ENCODE measurements at regions not wholly inside any gene's neighbourhood (a gene's known extent, or its start where the extent isn't known, plus 50 kb on each side); places are given as distances from the start of the nearest gene placed in this dataset.

GRCh38 chr14:64645220-64645892, 58.9 kb upstream of the PLEKHG3 start:
- TF ChIP-seq EZH2 (IDR thresholded peaks at IDR 0.05; ENCODE audit: borderline replicate concordance, low read depth, low read length, severe bottlenecking) (no peak), POLR2A (IDR thresholded peaks at IDR 0.05; ENCODE audit: low read depth, low read length) (no peak), POLR2AphosphoS5 (IDR thresholded peaks at IDR 0.05; ENCODE audit: insufficient read depth, low read depth, low read length) (no peak), MAX (IDR thresholded peaks at IDR 0.05; ENCODE audit: insufficient read depth, insufficient read length) (no peak), GATA2 (IDR thresholded peaks at IDR 0.05; ENCODE audit: insufficient read depth, insufficient read length, low read depth, low read length) (no peak), FOS (IDR thresholded peaks at IDR 0.05; ENCODE audit: borderline replicate concordance, insufficient read depth, low read length) (no peak), JUN (IDR thresholded peaks at IDR 0.05; ENCODE audit: borderline replicate concordance, insufficient read depth, insufficient read length, low read depth) (no peak)
- TF ChIP-seq, protein P1, sequence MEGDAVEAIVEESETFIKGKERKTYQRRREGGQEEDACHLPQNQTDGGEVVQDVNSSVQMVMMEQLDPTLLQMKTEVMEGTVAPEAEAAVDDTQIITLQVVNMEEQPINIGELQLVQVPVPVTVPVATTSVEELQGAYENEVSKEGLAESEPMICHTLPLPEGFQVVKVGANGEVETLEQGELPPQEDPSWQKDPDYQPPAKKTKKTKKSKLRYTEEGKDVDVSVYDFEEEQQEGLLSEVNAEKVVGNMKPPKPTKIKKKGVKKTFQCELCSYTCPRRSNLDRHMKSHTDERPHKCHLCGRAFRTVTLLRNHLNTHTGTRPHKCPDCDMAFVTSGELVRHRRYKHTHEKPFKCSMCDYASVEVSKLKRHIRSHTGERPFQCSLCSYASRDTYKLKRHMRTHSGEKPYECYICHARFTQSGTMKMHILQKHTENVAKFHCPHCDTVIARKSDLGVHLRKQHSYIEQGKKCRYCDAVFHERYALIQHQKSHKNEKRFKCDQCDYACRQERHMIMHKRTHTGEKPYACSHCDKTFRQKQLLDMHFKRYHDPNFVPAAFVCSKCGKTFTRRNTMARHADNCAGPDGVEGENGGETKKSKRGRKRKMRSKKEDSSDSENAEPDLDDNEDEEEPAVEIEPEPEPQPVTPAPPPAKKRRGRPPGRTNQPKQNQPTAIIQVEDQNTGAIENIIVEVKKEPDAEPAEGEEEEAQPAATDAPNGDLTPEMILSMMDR (IDR thresholded peaks at IDR 0.05; ENCODE audit: extremely low read depth in 1 of 2, insufficient read depth in 1 of 2, low read depth in 1 of 2, low read length in 2 of 2), result no peak

Data from endothelial cell of umbilical vein (primary cell).